HG03442 (cell line): ENCODE measurements at regions not wholly inside any gene's neighbourhood (a gene's known extent, or its start where the extent isn't known, plus 50 kb on each side); places are given as distances from the start of the nearest gene placed in this dataset.
A peak's percentile ranks its signal among the peaks of the same experiment; 100 is the strongest.
"Not testable (repeated sequence)": the region's sequence is repeated elsewhere in the genome, so short reads cannot be mapped to it uniquely, and the experiment has no call there.

ENCODE experiments used
- ATAC-seq: cut with Tn5 transposase; IDR thresholded peaks from one replicate; pipeline ENCODE4 v1.9.1; 2021; ENCODE audit warnings: mild to moderate bottlenecking, moderate library complexity; ENCODE audit not compliant: unreplicated experiment

GRCh38 chr3:55161231-55161630, 233.4 kb upstream of the LRTM1 start:
- no peak for ATAC-seq

GRCh38 chr3:55160241-55160983, 232.6 kb upstream of the LRTM1 start:
- ATAC-seq: peak; percentile 79

GRCh38 chr3:55159711-55160110, 231.9 kb upstream of the LRTM1 start:
- ATAC-seq: no peak

DNA sequence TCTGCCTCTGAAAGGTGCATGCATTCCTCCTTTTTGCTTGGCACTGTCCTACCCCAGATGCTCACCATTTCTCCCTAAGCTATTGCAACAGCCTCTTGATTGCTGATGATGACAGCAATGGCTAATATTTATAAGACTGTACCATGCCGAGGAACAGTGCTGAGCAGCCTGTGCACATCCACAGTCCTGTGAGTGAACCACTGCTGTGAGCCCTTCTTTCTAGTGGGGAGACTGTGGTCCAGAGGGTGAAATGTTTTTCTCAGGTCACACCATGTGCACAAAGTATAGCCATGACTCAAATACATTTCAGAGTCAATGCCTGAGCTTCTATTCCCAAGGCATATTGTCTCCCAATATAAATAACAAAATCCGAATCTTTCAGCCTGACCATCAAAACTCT, 231.2 kb upstream of the LRTM1 start:
- ATAC-seq: no peak

DNA sequence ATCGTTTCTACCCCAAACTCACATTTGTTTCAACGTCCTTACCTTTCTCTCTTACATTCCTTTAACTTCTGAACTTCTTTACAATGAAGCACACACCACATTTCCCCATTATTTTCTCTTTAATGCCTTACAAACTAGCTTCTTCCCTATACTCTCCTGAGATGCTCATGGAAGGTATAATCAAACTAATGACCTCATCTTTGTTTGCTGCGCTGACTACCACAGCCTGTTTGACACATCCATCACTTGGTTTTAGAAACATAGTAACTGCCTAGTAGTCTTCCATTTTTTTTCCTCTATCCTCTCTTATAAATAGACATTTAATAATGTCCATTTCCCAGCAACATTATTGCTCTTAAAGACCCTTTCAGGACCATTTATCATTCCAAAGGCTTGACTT, 230.5 kb upstream of the LRTM1 start:
- no peak for ATAC-seq

- no peak for ATAC-seq
Observed at GRCh38 chr3:55157731-55158130, 229.9 kb upstream of the LRTM1 start.

DNA sequence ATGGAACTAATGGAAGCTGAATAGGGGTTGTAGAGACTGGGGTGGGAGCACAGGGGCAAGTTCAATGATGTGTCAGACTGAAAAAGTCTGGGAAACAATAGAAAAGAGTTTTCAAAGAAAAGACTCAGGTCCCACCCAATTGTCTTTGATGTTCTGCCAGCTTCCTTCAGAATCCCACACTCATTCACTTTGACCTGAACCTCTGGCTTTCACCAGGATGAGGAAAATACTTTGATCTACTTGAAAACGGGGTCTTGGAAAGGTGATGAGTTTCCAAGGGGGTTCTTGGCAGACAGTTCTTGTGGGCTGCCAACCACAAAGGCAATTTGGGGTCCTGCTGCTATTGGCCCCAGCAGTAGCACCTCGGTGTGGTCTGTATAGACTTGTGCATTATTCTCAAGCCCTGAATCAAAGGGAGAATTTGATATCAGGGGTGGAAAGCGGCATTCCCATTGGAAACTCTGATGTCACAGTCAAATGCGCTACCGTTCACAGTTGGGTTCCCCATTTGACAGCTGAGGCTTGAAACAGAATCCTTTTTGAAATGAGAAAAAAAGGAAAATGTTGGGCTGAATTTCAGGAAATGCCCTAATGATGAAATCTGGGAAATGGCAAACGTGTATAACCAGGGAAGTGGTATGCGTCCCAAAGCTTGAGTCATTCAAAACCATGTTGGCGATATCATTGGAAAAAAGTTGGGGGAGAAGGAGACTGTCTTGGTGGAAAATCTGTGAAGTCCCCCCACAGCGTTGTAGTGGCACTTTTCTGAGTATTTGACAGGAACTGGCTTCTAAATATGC, 229.2 kb upstream of the LRTM1 start:
- no peak for ATAC-seq

- no peak for ATAC-seq
Observed at GRCh38 chr3:55147856-55148720, 220.2 kb upstream of the LRTM1 start.

- no peak for ATAC-seq
Observed at GRCh38 chr3:55147406-55147805, 219.5 kb upstream of the LRTM1 start.

GRCh38 chr3:55146216-55146615, 218.4 kb upstream of the LRTM1 start:
- no peak for ATAC-seq

- ATAC-seq: no peak
Observed at GRCh38 chr3:55144015-55144673, 216.3 kb upstream of the LRTM1 start.

DNA sequence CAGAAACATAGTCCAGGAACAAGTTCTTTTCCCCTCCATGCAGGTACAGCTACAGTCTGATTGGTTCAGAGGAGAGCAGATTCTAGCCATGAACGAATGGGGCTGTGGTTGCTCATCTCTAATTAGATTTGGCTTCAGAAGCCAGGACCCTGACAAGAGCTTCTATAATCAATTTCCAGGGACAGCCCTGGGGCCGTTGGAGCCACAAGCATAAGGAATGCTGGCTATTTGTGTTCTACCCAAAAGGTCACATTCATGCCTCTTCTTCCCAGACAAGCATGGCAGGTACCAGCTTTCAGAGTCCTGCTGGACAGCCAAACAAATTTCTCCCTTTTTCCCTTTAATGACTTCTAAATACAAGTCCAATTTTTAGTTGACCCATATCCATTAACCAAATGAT, 215.5 kb upstream of the LRTM1 start:
- ATAC-seq: no peak

DNA sequence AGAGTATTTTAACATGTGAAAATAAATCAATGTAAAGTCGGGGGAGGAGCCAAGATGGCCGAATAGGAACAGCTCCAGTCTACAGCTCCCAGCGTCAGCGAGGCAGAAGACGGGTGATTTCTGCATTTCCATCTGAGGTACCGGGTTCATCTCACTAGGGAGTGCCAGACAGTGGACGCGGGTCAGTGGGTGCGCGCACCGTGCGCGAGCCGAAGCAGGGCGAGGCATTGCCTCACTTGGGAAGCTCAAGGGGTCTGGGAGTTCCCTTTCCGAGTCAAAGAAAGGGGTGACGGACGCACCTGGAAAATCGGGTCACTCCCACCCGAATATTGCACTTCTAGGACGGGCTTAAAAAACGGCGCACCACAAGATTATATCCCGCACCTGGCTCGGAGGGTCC, 208.4 kb upstream of the LRTM1 start:
- ATAC-seq: not testable (repeated sequence)

DNA sequence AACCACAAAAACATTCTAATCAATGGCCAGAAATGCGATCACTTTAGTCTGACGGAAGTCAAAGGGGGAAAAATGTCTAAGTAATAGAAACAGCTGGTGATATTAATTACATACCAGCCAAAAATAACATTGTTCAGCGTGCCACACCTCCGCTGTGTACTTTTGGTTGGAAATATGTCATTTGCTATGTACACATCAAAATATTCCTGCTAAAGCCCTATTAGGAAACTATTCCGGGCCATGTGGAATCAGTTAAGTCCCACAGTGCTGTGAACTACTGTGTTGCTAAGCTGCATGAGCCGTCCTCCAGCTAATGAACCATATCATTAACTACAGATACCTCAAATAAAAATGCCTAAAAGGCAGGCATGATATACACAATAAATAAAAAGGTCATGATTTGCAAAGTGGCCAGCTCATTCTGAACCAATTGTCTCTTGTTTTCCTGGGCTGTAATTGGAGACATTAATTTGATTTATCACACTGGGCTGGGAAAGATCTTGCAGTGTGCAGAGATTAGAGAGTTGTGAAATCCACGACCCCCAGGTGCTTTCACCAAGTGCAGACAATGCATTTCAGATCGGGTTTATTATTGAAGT, 200.5 kb upstream of the LRTM1 start:
- no peak for ATAC-seq

DNA sequence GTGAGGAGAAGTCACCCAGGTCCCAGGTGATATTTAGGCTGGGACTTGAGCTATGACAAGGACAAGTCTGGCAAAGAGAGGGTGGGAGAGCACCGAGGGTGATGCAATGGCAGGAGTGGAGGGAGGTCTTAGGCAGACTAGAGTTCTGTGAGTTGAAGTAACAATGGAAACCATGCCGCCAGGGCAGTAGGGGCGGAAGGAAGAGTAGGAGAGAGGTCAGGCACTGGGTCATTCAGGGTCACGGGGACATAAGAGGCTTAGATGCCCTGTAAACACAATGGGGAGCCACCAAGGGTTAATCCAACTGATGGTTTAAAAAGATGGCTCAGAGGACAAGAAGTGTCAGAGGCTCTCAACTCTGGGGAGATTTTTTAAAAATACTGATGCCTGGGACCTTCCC, 199.7 kb upstream of the LRTM1 start:
- ATAC-seq: no peak

DNA sequence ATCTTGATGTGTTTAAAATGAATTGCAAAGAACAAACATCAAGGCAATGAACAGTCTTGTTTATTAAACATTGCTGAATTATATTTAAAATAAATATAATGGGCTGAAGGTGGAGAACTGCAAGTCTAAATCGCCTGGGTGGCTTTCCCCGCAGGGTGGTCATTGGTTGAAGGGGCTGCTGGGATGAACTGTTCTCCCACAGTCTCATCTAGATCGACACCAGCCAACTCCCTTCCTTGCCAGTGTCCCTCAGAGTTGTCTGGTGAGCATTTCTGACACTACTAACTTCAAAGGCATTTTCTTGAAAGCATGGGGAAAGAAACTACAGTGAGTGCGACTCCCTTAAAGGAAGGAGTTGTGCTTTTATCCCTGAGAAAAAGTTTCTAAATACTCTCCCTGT, 196.5 kb upstream of the LRTM1 start:
- no peak for ATAC-seq
